ENCODE measurements at regions not wholly inside any gene's neighbourhood (a gene's known extent, or its start where the extent isn't known, plus 50 kb on each side); places are given as distances from the start of the nearest gene placed in this dataset.

GRCh38 chr5:96576876-96577275 is 85.3 kb upstream of the CAST start:
- H3K4me1 Mint-ChIP-seq (ENCODE audit: low read depth): no peaks in the 10 kb centered on the region
- H3K27me3 Mint-ChIP-seq: no peaks in the 10 kb centered on the region
- H3K4me3 Mint-ChIP-seq (ENCODE audit: low read depth): no peak overlapping the region
- TF ChIP-seq CTCF (IDR thresholded peaks at IDR 0.05; ENCODE audit: unreplicated experiment): no peak
- no peaks in the 10 kb centered on the region for H3K9me3 Mint-ChIP-seq (ENCODE audit: low read depth)
- H3K36me3 Mint-ChIP-seq (ENCODE audit: insufficient read depth): no peaks in the 10 kb centered on the region
- no peak for DNase-seq (ENCODE audit: low spot score, unreplicated experiment)
- no peak overlapping the region for H3K27ac Mint-ChIP-seq

GRCh38 chr5:96577909-96578308 is 84.3 kb upstream of the CAST start:
- Mint-ChIP-seq H3K4me1 (ENCODE audit: low read depth) (no peaks in the 10 kb centered on the region), H3K4me3 (ENCODE audit: low read depth) (no peak overlapping the region), H3K9me3 (ENCODE audit: low read depth) (no peaks in the 10 kb centered on the region), H3K36me3 (ENCODE audit: insufficient read depth) (no peaks in the 10 kb centered on the region), H3K27me3 (no peaks in the 10 kb centered on the region), H3K27ac (no peak overlapping the region)
- TF ChIP-seq CTCF (IDR thresholded peaks at IDR 0.05; ENCODE audit: unreplicated experiment): no peak
- no peak for DNase-seq (ENCODE audit: low spot score, unreplicated experiment)

- no peak for TF ChIP-seq CTCF (IDR thresholded peaks at IDR 0.05; ENCODE audit: unreplicated experiment)
- no peak overlapping the region for H3K4me3 Mint-ChIP-seq (ENCODE audit: low read depth)
- H3K4me1 Mint-ChIP-seq (ENCODE audit: low read depth): no peaks in the 10 kb centered on the region
- no peaks in the 10 kb centered on the region for H3K9me3 Mint-ChIP-seq (ENCODE audit: low read depth)
- H3K36me3 Mint-ChIP-seq (ENCODE audit: insufficient read depth): no peaks in the 10 kb centered on the region
- H3K27ac Mint-ChIP-seq: no peak overlapping the region
- DNase-seq (ENCODE audit: low spot score, unreplicated experiment): no peak
- H3K27me3 Mint-ChIP-seq: no peaks in the 10 kb centered on the region
These were observed 82.5 kb upstream of the CAST start for GRCh38 chr5:96579711-96580110.

GRCh38 chr5:96582343-96582742 is 79.8 kb upstream of the CAST start:
- Mint-ChIP-seq H3K27ac (no peak overlapping the region), H3K4me3 (ENCODE audit: low read depth) (no peak overlapping the region), H3K4me1 (ENCODE audit: low read depth) (no peaks in the 10 kb centered on the region), H3K36me3 (ENCODE audit: insufficient read depth) (no peaks in the 10 kb centered on the region), H3K27me3 (peaks cover 5% of the 10 kb centered on the region), H3K9me3 (ENCODE audit: low read depth) (no peaks in the 10 kb centered on the region)
- no peak for DNase-seq (ENCODE audit: low spot score, unreplicated experiment)
- no peak for TF ChIP-seq CTCF (IDR thresholded peaks at IDR 0.05; ENCODE audit: unreplicated experiment)

- Mint-ChIP-seq H3K27ac (no peak overlapping the region), H3K27me3 (peaks cover 5% of the 10 kb centered on the region), H3K4me1 (ENCODE audit: low read depth) (no peaks in the 10 kb centered on the region), H3K36me3 (ENCODE audit: insufficient read depth) (no peaks in the 10 kb centered on the region), H3K4me3 (ENCODE audit: low read depth) (no peak overlapping the region), H3K9me3 (ENCODE audit: low read depth) (no peaks in the 10 kb centered on the region)
- no peak for TF ChIP-seq CTCF (IDR thresholded peaks at IDR 0.05; ENCODE audit: unreplicated experiment)
- DNase-seq (ENCODE audit: low spot score, unreplicated experiment): no peak
These were observed 77.5 kb upstream of the CAST start for GRCh38 chr5:96584712-96585111.

Data from progenitor cell of endocrine pancreas (in vitro differentiated cells).